DMS53 treated with DMSO at 0.1 percent for 48 hours (cell line): ENCODE measurements at regions not wholly inside any gene's neighbourhood (a gene's known extent, or its start where the extent isn't known, plus 50 kb on each side); places are given as distances from the start of the nearest gene placed in this dataset.
"Not testable (repeated sequence)": the region's sequence is repeated elsewhere in the genome, so short reads cannot be mapped to it uniquely, and the experiment has no call there.

Experiments
- DNase-seq: peaks from one replicate; lab custom pipeline; 2025; ENCODE audit not compliant: unreplicated experiment; lab: John Stamatoyannopoulos, UW

- no peak for DNase-seq
Observed at GRCh38 chr4:66568431-66568830, 898.1 kb upstream of the EPHA5 start.

- DNase-seq, result no peak
Observed at GRCh38 chr4:66568001-66568400, 897.7 kb upstream of the EPHA5 start.

GRCh38 chr4:66567551-66567950 lies 897.3 kb upstream of the EPHA5 start:
- no peak for DNase-seq

- DNase-seq, result no peak
Observed at GRCh38 chr4:66565801-66566200, 895.5 kb upstream of the EPHA5 start.

GRCh38 chr4:66564901-66565651 lies 894.8 kb upstream of the EPHA5 start:
- no peak for DNase-seq

- no peak for DNase-seq
Observed at GRCh38 chr4:66562276-66562806, 892.1 kb upstream of the EPHA5 start.

GRCh38 chr4:66561465-66562053 lies 891.3 kb upstream of the EPHA5 start:
- not testable (repeated sequence) for DNase-seq

GRCh38 chr4:66558651-66559050 lies 888.4 kb upstream of the EPHA5 start:
- DNase-seq, result no peak

GRCh38 chr4:66556651-66557278 lies 886.5 kb upstream of the EPHA5 start:
- no peak for DNase-seq

- DNase-seq, result no peak
Observed at GRCh38 chr4:66555301-66555700, 885.0 kb upstream of the EPHA5 start.

GRCh38 chr4:66554826-66555225 lies 884.5 kb upstream of the EPHA5 start:
- DNase-seq, result no peak

GRCh38 chr4:66545301-66545700 lies 875.0 kb upstream of the EPHA5 start:
- not testable (repeated sequence) for DNase-seq

- no peak for DNase-seq
Observed at GRCh38 chr4:66544281-66544680, 874.0 kb upstream of the EPHA5 start.

- DNase-seq, result no peak
Observed at GRCh38 chr4:66539745-66540144, 869.5 kb upstream of the EPHA5 start.

- DNase-seq, result no peak
Observed at GRCh38 chr4:66524781-66525180, 854.5 kb upstream of the EPHA5 start.

GRCh38 chr4:66522244-66522643 lies 852.0 kb upstream of the EPHA5 start:
- no peak for DNase-seq

GRCh38 chr4:66516940-66517339 lies 846.7 kb upstream of the EPHA5 start:
- no peak for DNase-seq

GRCh38 chr4:66506985-66507384 lies 836.7 kb upstream of the EPHA5 start:
- DNase-seq, result no peak

GRCh38 chr4:66501997-66502396 lies 831.7 kb upstream of the EPHA5 start:
- no peak for DNase-seq

- no peak for DNase-seq
Observed at GRCh38 chr4:66490729-66491128, 820.4 kb upstream of the EPHA5 start.

GRCh38 chr4:66489783-66490452 lies 819.6 kb upstream of the EPHA5 start:
- no peak for DNase-seq

GRCh38 chr4:66489370-66489769 lies 819.1 kb upstream of the EPHA5 start:
- DNase-seq, result no peak
